ENCODE measurements at regions not wholly inside any gene's neighbourhood (a gene's known extent, or its start where the extent isn't known, plus 50 kb on each side); places are given as distances from the start of the nearest gene placed in this dataset.
A peak's percentile ranks its signal among the peaks of the same experiment; 100 is the strongest.

GRCh38 chr15:99783918-99784619 lies 50.8 kb upstream of the LYSMD4 start (continued):
- TF ChIP-seq ONECUT2 (CRISPR knock-in tag; IDR thresholded peaks at IDR 0.05) = 0 out of 2 replicates have a peak, but pooled peaks have one; percentile 28
- peak; percentile 56 for TF ChIP-seq ARID5B (CRISPR knock-in tag; IDR thresholded peaks at IDR 0.05)
- peak; percentile 85 for TF ChIP-seq RARA (CRISPR knock-in tag; IDR thresholded peaks at IDR 0.05)
- peak; percentile 47; the same call in 1 of the 2 replicates for TF ChIP-seq SP5 (CRISPR knock-in tag; IDR thresholded peaks at IDR 0.05; ENCODE audit: borderline replicate concordance, low read depth)
- peak; percentile 51; the same call in 1 of the 2 replicates for TF ChIP-seq SOX5 (CRISPR knock-in tag; IDR thresholded peaks at IDR 0.05; ENCODE audit: borderline replicate concordance)
- TF ChIP-seq TCF7 (IDR thresholded peaks at IDR 0.05; ENCODE audit: low read depth) = peak; percentile 68
- peak; percentile 60 for TF ChIP-seq PAXIP1 (CRISPR knock-in tag; conservative IDR thresholded peaks at IDR 0.05)

Small RNA genes in the stretch of these regions (small RNA-seq; reads per million reads assigned to genes)
- 0 reads per million in 3 experiments for gene RN7SL484P (ENCODE audit: insufficient read depth in 2 of 3, insufficient read length in 3 of 3, low read depth in 2 of 3, low replicate concordance in 1 of 3)

Measured in HepG2 (cell line).